Breast epithelium (tissue), 3 donors: ENCODE measurements at regions not wholly inside any gene's neighbourhood (a gene's known extent, or its start where the extent isn't known, plus 50 kb on each side); places are given as distances from the start of the nearest gene placed in this dataset.
"Not testable (repeated sequence)": the region's sequence is repeated elsewhere in the genome, so short reads cannot be mapped to it uniquely, and the experiment has no call there.

ENCODE experiments used
- POLR2A ChIP-seq: fragments of 450-650 bp; IDR thresholded peaks from one replicate; pipeline ENCODE4 v1.6.1; 2016; ENCODE audit warnings: antibody characterized with exemption, mild to moderate bottlenecking, moderate library complexity
- POLR2AphosphoS5 ChIP-seq, 3 donors: sonication (generic); formaldehyde crosslinking; IDR thresholded peaks; one replicate each; pipeline ENCODE4 v1.6.1; 2017; ENCODE audit warnings: antibody characterized with exemption in 3 of 3
- TF ChIP-seq, protein P1 (sequence below), 3 donors: fragments of 450-650 bp; IDR thresholded peaks; one replicate each; pipeline ENCODE4 v1.5.1; 2016 to 2017; ENCODE audit warnings: antibody characterized with exemption in 3 of 3, mild to moderate bottlenecking in 3 of 3, moderate library complexity in 3 of 3

DNA sequence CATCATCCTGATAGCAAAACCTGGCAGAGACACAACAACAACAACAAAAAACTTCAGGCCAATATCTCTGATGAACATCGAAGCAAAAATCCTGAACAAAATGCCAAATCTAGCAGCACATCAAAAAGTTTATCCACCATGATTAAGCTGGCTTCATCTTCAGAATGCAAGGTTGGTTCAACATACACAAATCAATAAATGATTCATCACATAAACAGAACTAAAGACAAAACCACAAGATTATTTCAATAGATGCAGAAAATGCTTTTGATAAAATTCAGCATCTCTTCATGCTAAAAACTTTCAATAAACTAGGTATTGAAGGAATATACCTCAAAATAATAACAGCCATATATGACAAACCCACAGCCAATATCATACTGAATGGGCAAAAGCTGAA is 109.2 kb downstream of the NR4A2 start:
- TF ChIP-seq, protein P1, sequence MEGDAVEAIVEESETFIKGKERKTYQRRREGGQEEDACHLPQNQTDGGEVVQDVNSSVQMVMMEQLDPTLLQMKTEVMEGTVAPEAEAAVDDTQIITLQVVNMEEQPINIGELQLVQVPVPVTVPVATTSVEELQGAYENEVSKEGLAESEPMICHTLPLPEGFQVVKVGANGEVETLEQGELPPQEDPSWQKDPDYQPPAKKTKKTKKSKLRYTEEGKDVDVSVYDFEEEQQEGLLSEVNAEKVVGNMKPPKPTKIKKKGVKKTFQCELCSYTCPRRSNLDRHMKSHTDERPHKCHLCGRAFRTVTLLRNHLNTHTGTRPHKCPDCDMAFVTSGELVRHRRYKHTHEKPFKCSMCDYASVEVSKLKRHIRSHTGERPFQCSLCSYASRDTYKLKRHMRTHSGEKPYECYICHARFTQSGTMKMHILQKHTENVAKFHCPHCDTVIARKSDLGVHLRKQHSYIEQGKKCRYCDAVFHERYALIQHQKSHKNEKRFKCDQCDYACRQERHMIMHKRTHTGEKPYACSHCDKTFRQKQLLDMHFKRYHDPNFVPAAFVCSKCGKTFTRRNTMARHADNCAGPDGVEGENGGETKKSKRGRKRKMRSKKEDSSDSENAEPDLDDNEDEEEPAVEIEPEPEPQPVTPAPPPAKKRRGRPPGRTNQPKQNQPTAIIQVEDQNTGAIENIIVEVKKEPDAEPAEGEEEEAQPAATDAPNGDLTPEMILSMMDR (IDR thresholded peaks at IDR 0.05) = not testable (repeated sequence)
- not testable (repeated sequence) for TF ChIP-seq POLR2A; POLR2AphosphoS5 (IDR thresholded peaks at IDR 0.05)
